PC-9 (cell line): ENCODE measurements at regions not wholly inside any gene's neighbourhood (a gene's known extent, or its start where the extent isn't known, plus 50 kb on each side); places are given as distances from the start of the nearest gene placed in this dataset.
A peak's percentile ranks its signal among the peaks of the same experiment; 100 is the strongest.

Experiments
- BruUV-seq: library from RNA; stranded (reverse); fragments of 400-500 nt; replicated peaks from 2 replicates; lab custom pipeline; 2021; lab: Mats Ljungman, UMichigan
- CTCF ChIA-PET: fragments of 300-600 bp; sonication (Branson Sonifier 250); formaldehyde crosslinking; loops from one replicate; lab custom pipeline; 2022; ENCODE audit warnings: antibody characterized with exemption; lab: Charles Lee
- POLR2A ChIA-PET: fragments of 300-600 bp; sonication (Branson Sonifier 250); formaldehyde crosslinking; loops from one replicate; lab custom pipeline; 2022; ENCODE audit warnings: antibody characterized with exemption; ENCODE audit not compliant: unreplicated experiment; lab: Charles Lee
- DNase-seq, 2 experiments: peaks; one replicate each; pipeline versions ENCODE4 v3.0.0 to v3.0.0-alpha.2; 2015 to 2022; ENCODE audit warnings: mixed read lengths in 1 of 2
- H2AFZ ChIP-seq: fragments of 200-600 bp; sonication (generic); 2 replicates; pipeline ENCODE4 v1.8.1; 2017; ENCODE audit warnings: antibody characterized with exemption
- H3F3A ChIP-seq: fragments of 200-600 bp; sonication (generic); 2 replicates; pipeline ENCODE4 v1.8.1; 2017; ENCODE audit warnings: antibody characterized with exemption, mild to moderate bottlenecking, low read depth; ENCODE audit not compliant: insufficient read depth
- H3K27ac ChIP-seq: fragments of 200-600 bp; sonication (generic); 2 replicates; pipeline ENCODE4 v1.6.1; 2016; ENCODE audit warnings: mixed run types
- H3K27me3 ChIP-seq: fragments of 200-600 bp; sonication (generic); 2 replicates; pipeline ENCODE4 v1.6.1; 2016; ENCODE audit warnings: low read depth, mixed run types; ENCODE audit not compliant: insufficient read depth
- H3K36me3 ChIP-seq: fragments of 200-600 bp; sonication (generic); 2 replicates; pipeline ENCODE4 v1.6.1; 2016; ENCODE audit warnings: low read depth, mixed run types
- H3K4me1 ChIP-seq: fragments of 200-600 bp; sonication (generic); replicated peaks from 2 replicates; pipeline ENCODE4 v1.6.1; 2016; ENCODE audit warnings: mixed run types; ENCODE audit not compliant: insufficient read depth
- H3K4me2 ChIP-seq: fragments of 200-600 bp; sonication (generic); 2 replicates; pipeline ENCODE4 v1.6.1; 2017; ENCODE audit warnings: mixed run types
- H3K4me3 ChIP-seq: fragments of 200-600 bp; sonication (generic); 2 replicates; pipeline ENCODE4 v1.6.1; 2016; ENCODE audit warnings: mixed run types
- H3K79me2 ChIP-seq: fragments of 200-600 bp; sonication (generic); 2 replicates; pipeline ENCODE4 v1.6.1; 2017; ENCODE audit warnings: low read depth, mixed run types
- H3K9me2 ChIP-seq: fragments of 200-600 bp; sonication (generic); 2 replicates; pipeline ENCODE4 v1.8.1; 2017; ENCODE audit warnings: mild to moderate bottlenecking; ENCODE audit not compliant: insufficient read depth
- H3K9me3 ChIP-seq: fragments of 200-600 bp; sonication (generic); 2 replicates; pipeline ENCODE4 v1.8.1; 2016; ENCODE audit warnings: low read depth; ENCODE audit not compliant: insufficient read depth
- H4K20me1 ChIP-seq: fragments of 200-600 bp; sonication (generic); 2 replicates; pipeline ENCODE4 v1.8.1; 2017; ENCODE audit not compliant: insufficient read depth
- EZH2 ChIP-seq: fragments of 200-600 bp; sonication (generic); IDR thresholded peaks from 2 replicates; pipeline ENCODE4 v1.8.0; 2017; ENCODE audit warnings: antibody characterized with exemption, low read depth
- intact Hi-C: fragments of 100-400 bp; cut with micrococcal nuclease; formaldehyde crosslinking; loops from one replicate; pipeline ENCODE4 v1.10.0; 2022; ENCODE audit not compliant: unreplicated experiment
- TF ChIP-seq, protein P1 (sequence below): fragments of 200-600 bp; sonication (generic); conservative IDR thresholded peaks from 2 replicates; pipeline ENCODE4 v1.6.1; 2017; ENCODE audit warnings: mixed run types, antibody characterized with exemption, mild to moderate bottlenecking, moderate library complexity

GRCh38 chr2:239559417-239560261 is 158.8 kb upstream of the HDAC4 start:
- ChIA-PET CTCF (no interaction called here), POLR2A (no interaction called here)
- Histone ChIP-seq H2AFZ (no peak overlapping the region), H3K4me3 (no peak overlapping the region), H3K36me3 (no peaks in the 10 kb centered on the region), H3K4me1 (no peaks in the 10 kb centered on the region), H3K27ac (no peak overlapping the region), H3K79me2 (no peaks in the 10 kb centered on the region), H3K27me3 (peaks cover 91% of the 10 kb centered on the region), H3K9me2 (no peaks in the 10 kb centered on the region), H3K4me2 (no peak overlapping the region), H3F3A (no peaks in the 10 kb centered on the region), H4K20me1 (no peaks in the 10 kb centered on the region), H3K9me3 (no peaks in the 10 kb centered on the region)
- intact Hi-C loops: no loop called here
- TF ChIP-seq, protein P1, sequence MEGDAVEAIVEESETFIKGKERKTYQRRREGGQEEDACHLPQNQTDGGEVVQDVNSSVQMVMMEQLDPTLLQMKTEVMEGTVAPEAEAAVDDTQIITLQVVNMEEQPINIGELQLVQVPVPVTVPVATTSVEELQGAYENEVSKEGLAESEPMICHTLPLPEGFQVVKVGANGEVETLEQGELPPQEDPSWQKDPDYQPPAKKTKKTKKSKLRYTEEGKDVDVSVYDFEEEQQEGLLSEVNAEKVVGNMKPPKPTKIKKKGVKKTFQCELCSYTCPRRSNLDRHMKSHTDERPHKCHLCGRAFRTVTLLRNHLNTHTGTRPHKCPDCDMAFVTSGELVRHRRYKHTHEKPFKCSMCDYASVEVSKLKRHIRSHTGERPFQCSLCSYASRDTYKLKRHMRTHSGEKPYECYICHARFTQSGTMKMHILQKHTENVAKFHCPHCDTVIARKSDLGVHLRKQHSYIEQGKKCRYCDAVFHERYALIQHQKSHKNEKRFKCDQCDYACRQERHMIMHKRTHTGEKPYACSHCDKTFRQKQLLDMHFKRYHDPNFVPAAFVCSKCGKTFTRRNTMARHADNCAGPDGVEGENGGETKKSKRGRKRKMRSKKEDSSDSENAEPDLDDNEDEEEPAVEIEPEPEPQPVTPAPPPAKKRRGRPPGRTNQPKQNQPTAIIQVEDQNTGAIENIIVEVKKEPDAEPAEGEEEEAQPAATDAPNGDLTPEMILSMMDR: no peak
- TF ChIP-seq EZH2: peak; percentile 89; the same call in 1 of the 2 replicates
- BruUV-seq: no TSS peak
- DNase-seq: no peak

DNA sequence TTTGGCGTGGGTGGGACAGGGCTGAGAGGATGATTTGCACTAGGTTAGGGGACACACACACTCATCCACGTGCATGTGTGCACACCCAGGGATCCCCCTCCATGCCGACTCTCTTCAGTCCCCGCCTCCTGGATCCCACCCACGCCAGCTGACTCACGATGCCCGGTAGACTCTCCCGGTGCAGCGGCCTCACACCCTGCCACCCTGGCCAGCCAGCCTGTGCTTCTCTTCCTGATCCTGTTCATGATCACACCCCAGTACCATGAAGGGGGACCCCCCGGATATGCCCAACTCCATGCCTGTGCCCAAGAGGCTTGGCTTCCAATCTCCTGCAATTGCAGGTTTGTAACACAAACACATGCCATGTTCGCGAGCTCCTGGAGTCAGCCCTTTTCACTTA is 157.8 kb upstream of the HDAC4 start:
- H3K36me3 ChIP-seq: no peaks in the 10 kb centered on the region
- H3K4me3 ChIP-seq: no peak overlapping the region
- H3K4me2 ChIP-seq: no peak overlapping the region
- ChIA-PET CTCF (no interaction called here), POLR2A (no interaction called here)
- DNase-seq: no peak
- no peaks in the 10 kb centered on the region for H3F3A ChIP-seq
- TF ChIP-seq, protein P1: no peak
- TF ChIP-seq EZH2: no peak
- no peaks in the 10 kb centered on the region for H3K4me1 ChIP-seq
- H2AFZ ChIP-seq: no peak overlapping the region
- intact Hi-C loops: no loop called here
- no peaks in the 10 kb centered on the region for H4K20me1 ChIP-seq
- no peaks in the 10 kb centered on the region for H3K79me2 ChIP-seq
- no peaks in the 10 kb centered on the region for H3K9me3 ChIP-seq
- H3K9me2 ChIP-seq: no peaks in the 10 kb centered on the region
- no peak overlapping the region for H3K27ac ChIP-seq
- no TSS peak for BruUV-seq
- H3K27me3 ChIP-seq: peaks cover 91% of the 10 kb centered on the region

DNA sequence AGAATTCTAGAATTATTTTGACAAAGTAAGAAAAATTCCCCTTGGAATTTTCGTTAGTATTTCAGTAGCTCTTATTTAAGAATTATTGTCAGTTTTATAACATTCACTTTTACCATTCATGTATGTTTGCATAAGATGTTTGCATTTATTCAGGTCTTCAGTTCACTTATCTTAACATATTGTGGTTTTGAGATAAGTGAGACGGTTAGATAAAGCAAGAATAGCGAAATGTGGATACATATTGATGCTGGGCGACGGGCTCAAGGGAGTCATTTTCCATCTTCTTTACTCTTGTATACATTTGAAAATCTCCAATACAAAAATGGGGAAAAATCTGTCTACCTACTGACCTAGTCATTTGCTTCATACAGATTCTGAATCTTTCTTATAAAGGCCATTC is 156.7 kb upstream of the HDAC4 start:
- H3K4me3 ChIP-seq: no peak overlapping the region
- intact Hi-C loops: no loop called here
- H2AFZ ChIP-seq: no peak overlapping the region
- no peaks in the 10 kb centered on the region for H3K9me2 ChIP-seq
- H3F3A ChIP-seq: no peaks in the 10 kb centered on the region
- H3K4me1 ChIP-seq: no peaks in the 10 kb centered on the region
- DNase-seq: no peak
- no peak overlapping the region for H3K27ac ChIP-seq
- BruUV-seq: no TSS peak
- ChIA-PET POLR2A (interaction anchor here (0.6 kb wide), 1 partner anchor 76 kb away, joined by 3 read pairs; no protein-coding TSS in a partner anchor), CTCF (no interaction called here)
- H4K20me1 ChIP-seq: no peaks in the 10 kb centered on the region
- H3K79me2 ChIP-seq: no peaks in the 10 kb centered on the region
- H3K27me3 ChIP-seq: peaks cover 91% of the 10 kb centered on the region
- H3K9me3 ChIP-seq: no peaks in the 10 kb centered on the region
- TF ChIP-seq EZH2: no peak
- TF ChIP-seq, protein P1: no peak
- no peaks in the 10 kb centered on the region for H3K36me3 ChIP-seq
- no peak overlapping the region for H3K4me2 ChIP-seq
